ENCODE measurements at regions not wholly inside any gene's neighbourhood (a gene's known extent, or its start where the extent isn't known, plus 50 kb on each side); places are given as distances from the start of the nearest gene placed in this dataset.

DNA sequence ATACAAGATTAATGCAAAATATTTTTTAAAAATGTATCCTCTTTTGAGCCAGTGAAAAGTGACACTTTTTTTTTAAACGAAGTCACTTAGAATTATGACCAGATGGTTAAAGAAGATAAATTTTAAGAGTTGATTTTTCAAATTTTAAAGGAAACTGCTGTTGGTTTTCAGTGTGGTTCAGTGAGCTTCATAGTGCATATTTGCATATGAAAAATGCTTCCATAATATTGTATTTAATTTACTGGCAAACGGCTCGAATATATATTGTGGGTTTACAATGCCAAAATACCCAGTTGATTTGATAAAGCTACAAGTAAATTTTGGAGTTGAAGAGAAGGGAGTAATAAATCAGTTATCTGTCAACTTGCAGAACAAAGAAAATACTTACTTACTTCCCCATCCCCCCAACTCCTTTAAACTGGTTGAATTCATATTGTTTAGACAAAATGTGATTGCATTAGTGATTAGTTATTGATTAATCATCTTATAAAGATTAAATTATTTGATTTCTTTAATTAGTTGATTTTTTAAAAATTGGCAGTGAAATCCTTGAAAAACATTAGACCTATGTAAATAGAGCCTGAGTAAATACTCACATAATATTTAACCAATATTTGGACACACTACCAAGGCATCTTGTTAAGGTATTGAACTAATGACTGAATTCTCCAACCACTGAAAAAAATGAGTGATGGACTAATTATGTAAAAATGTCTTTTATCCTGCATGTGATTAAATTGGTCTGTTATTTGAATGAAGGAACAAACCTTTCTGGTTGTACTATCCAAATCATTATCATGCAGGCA is 122.8 kb upstream of the APP start:
- H3K27ac ChIP-seq: no peak overlapping the region
- ATAC-seq (no peak), DNase-seq (no peak)
- no peaks in the 10 kb centered on the region for H3K36me3 ChIP-seq
- no peak overlapping the region for H3K4me3 ChIP-seq
- peaks cover 17% of the 10 kb centered on the region for H3K9me3 ChIP-seq
- H3K4me1 ChIP-seq: no peaks in the 10 kb centered on the region
- intact Hi-C loops (cut with DNase I): no loop called here
- TF ChIP-seq, protein P1, sequence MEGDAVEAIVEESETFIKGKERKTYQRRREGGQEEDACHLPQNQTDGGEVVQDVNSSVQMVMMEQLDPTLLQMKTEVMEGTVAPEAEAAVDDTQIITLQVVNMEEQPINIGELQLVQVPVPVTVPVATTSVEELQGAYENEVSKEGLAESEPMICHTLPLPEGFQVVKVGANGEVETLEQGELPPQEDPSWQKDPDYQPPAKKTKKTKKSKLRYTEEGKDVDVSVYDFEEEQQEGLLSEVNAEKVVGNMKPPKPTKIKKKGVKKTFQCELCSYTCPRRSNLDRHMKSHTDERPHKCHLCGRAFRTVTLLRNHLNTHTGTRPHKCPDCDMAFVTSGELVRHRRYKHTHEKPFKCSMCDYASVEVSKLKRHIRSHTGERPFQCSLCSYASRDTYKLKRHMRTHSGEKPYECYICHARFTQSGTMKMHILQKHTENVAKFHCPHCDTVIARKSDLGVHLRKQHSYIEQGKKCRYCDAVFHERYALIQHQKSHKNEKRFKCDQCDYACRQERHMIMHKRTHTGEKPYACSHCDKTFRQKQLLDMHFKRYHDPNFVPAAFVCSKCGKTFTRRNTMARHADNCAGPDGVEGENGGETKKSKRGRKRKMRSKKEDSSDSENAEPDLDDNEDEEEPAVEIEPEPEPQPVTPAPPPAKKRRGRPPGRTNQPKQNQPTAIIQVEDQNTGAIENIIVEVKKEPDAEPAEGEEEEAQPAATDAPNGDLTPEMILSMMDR (IDR thresholded peaks at IDR 0.05): no peak
- H3K27me3 ChIP-seq (ENCODE audit: low read depth): no peaks in the 10 kb centered on the region

GRCh38 chr21:26288026-26288425 is 117.5 kb upstream of the APP start:
- intact Hi-C loops (cut with DNase I): no loop called here
- TF ChIP-seq, protein P1 (IDR thresholded peaks at IDR 0.05): no peak
- Histone ChIP-seq H3K36me3 (no peaks in the 10 kb centered on the region), H3K4me1 (no peaks in the 10 kb centered on the region), H3K27ac (no peak overlapping the region), H3K4me3 (no peak overlapping the region), H3K27me3 (ENCODE audit: low read depth) (no peaks in the 10 kb centered on the region), H3K9me3 (no peaks in the 10 kb centered on the region)
- no peak for ATAC-seq
- DNase-seq: no peak

- H3K9me3 ChIP-seq: no peaks in the 10 kb centered on the region
- H3K27ac ChIP-seq: no peak overlapping the region
- H3K4me1 ChIP-seq: no peaks in the 10 kb centered on the region
- H3K27me3 ChIP-seq (ENCODE audit: low read depth): no peaks in the 10 kb centered on the region
- DNase-seq (no peak), ATAC-seq (no peak)
- TF ChIP-seq, protein P1 (IDR thresholded peaks at IDR 0.05): no peak
- no peak overlapping the region for H3K4me3 ChIP-seq
- intact Hi-C loops (cut with DNase I): no loop called here
- no peaks in the 10 kb centered on the region for H3K36me3 ChIP-seq
These were observed 114.0 kb upstream of the APP start for GRCh38 chr21:26284531-26284930.

DNA sequence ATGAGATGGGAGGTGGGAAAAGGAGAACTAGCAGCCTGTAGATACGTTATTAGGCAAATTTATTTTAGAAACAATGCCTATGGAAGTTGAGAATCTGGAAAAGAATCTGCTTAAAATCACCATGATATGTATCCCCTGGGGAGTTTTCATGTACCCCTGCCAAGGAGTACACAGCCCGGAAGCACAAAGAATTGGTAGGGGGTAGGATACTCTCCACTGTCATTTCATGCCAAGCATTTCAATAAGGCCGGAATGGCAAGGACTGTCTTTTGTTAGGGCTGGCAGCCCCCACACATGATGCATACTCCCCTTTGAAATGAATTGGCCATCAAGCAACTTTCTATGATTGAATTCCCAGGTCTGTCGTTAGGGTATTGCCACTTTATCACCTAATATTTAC is 111.5 kb upstream of the APP start:
- Histone ChIP-seq H3K9me3 (no peaks in the 10 kb centered on the region), H3K4me3 (no peak overlapping the region), H3K4me1 (no peaks in the 10 kb centered on the region), H3K27me3 (ENCODE audit: low read depth) (no peaks in the 10 kb centered on the region), H3K36me3 (no peaks in the 10 kb centered on the region), H3K27ac (no peak overlapping the region)
- ATAC-seq (no peak), DNase-seq (no peak)
- intact Hi-C loops (cut with DNase I): no loop called here
- TF ChIP-seq, protein P1 (IDR thresholded peaks at IDR 0.05): no peak

DNA sequence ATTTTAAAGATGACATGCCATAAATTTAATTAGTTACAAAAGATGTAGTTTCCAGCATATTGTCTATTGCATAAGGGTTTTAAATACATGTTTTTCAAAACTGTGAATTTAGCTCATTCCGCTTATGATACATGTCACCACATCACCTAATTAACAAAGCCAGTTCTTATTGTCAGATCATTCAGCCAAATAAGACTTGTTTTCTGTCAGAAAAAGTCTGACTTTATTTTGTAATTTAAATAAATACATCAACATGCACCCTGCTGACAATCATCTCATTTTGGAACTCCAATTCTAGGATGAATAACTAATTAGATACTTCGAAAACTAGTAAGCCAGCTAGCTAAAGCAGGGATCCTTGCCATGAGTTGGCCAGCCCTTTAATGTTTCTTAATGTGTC is 110.9 kb upstream of the APP start:
- intact Hi-C loops (cut with DNase I): no loop called here
- Histone ChIP-seq H3K4me3 (no peak overlapping the region), H3K4me1 (no peaks in the 10 kb centered on the region), H3K27ac (no peak overlapping the region), H3K36me3 (no peaks in the 10 kb centered on the region), H3K27me3 (ENCODE audit: low read depth) (no peaks in the 10 kb centered on the region), H3K9me3 (no peaks in the 10 kb centered on the region)
- DNase-seq (no peak), ATAC-seq (no peak)
- TF ChIP-seq, protein P1 (IDR thresholded peaks at IDR 0.05): no peak

Measured in lower lobe of right lung (tissue), 2 donors.